ENCODE measurements at regions not wholly inside any gene's neighbourhood (a gene's known extent, or its start where the extent isn't known, plus 50 kb on each side); places are given as distances from the start of the nearest gene placed in this dataset.

- no peak for DNase-seq (ENCODE audit: low read depth)
- H3K4me3 ChIP-seq (ENCODE audit: low read depth, low read length) = no peak overlapping the region
- TF ChIP-seq MYC (IDR thresholded peaks at IDR 0.05; ENCODE audit: low read depth, low read length) (no peak), MAX (IDR thresholded peaks at IDR 0.05; ENCODE audit: low read depth, low read length) (no peak), CTCF (IDR thresholded peaks at IDR 0.05; ENCODE audit: low read depth, low read length) (no peak), POLR2A (IDR thresholded peaks at IDR 0.05; ENCODE audit: extremely low read depth, insufficient read length) (no peak)
These were observed 110.7 kb downstream of the PLK2 start for GRCh38 chr5:58348996-58349728.

GRCh38 chr5:58346041-58346440 lies 113.8 kb downstream of the PLK2 start:
- TF ChIP-seq MAX (IDR thresholded peaks at IDR 0.05; ENCODE audit: low read depth, low read length) (no peak), CTCF (IDR thresholded peaks at IDR 0.05; ENCODE audit: low read depth, low read length) (no peak), MYC (IDR thresholded peaks at IDR 0.05; ENCODE audit: low read depth, low read length) (no peak), POLR2A (IDR thresholded peaks at IDR 0.05; ENCODE audit: extremely low read depth, insufficient read length) (no peak)
- DNase-seq (ENCODE audit: low read depth) = no peak
- no peak overlapping the region for H3K4me3 ChIP-seq (ENCODE audit: low read depth, low read length)

- TF ChIP-seq POLR2A (IDR thresholded peaks at IDR 0.05; ENCODE audit: extremely low read depth, insufficient read length) = no peak
- no peak for TF ChIP-seq MYC (IDR thresholded peaks at IDR 0.05; ENCODE audit: low read depth, low read length)
- H3K4me3 ChIP-seq (ENCODE audit: low read depth, low read length) = no peak overlapping the region
- DNase-seq (ENCODE audit: low read depth) = no peak
These were observed 118.4 kb downstream of the PLK2 start for GRCh38 chr5:58341476-58341875.

- H3K4me3 ChIP-seq (ENCODE audit: low read depth, low read length) = no peak overlapping the region
- TF ChIP-seq POLR2A (IDR thresholded peaks at IDR 0.05; ENCODE audit: extremely low read depth, insufficient read length) = no peak
- no peak for TF ChIP-seq MAX (IDR thresholded peaks at IDR 0.05; ENCODE audit: low read depth, low read length)
- TF ChIP-seq CTCF (IDR thresholded peaks at IDR 0.05; ENCODE audit: low read depth, low read length) = no peak
- no peak for TF ChIP-seq MYC (IDR thresholded peaks at IDR 0.05; ENCODE audit: low read depth, low read length)
- DNase-seq (ENCODE audit: low read depth) = no peak
These were observed 124.4 kb downstream of the PLK2 start for GRCh38 chr5:58335518-58335917.

- no peak overlapping the region for H3K4me3 ChIP-seq (ENCODE audit: low read depth, low read length)
- TF ChIP-seq POLR2A (IDR thresholded peaks at IDR 0.05; ENCODE audit: extremely low read depth, insufficient read length) (no peak), MYC (IDR thresholded peaks at IDR 0.05; ENCODE audit: low read depth, low read length) (no peak), MAX (IDR thresholded peaks at IDR 0.05; ENCODE audit: low read depth, low read length) (no peak), CTCF (IDR thresholded peaks at IDR 0.05; ENCODE audit: low read depth, low read length) (no peak)
- DNase-seq (ENCODE audit: low read depth) = no peak
These were observed 125.9 kb downstream of the PLK2 start for GRCh38 chr5:58334035-58334434.

GRCh38 chr5:58330781-58331180 lies 129.1 kb downstream of the PLK2 start:
- no peak for TF ChIP-seq MYC (IDR thresholded peaks at IDR 0.05; ENCODE audit: low read depth, low read length)
- TF ChIP-seq MAX (IDR thresholded peaks at IDR 0.05; ENCODE audit: low read depth, low read length) = no peak
- no peak for DNase-seq (ENCODE audit: low read depth)
- H3K4me3 ChIP-seq (ENCODE audit: low read depth, low read length) = no peak overlapping the region
